ENCODE measurements at regions not wholly inside any gene's neighbourhood (a gene's known extent, or its start where the extent isn't known, plus 50 kb on each side); places are given as distances from the start of the nearest gene placed in this dataset.

DNA sequence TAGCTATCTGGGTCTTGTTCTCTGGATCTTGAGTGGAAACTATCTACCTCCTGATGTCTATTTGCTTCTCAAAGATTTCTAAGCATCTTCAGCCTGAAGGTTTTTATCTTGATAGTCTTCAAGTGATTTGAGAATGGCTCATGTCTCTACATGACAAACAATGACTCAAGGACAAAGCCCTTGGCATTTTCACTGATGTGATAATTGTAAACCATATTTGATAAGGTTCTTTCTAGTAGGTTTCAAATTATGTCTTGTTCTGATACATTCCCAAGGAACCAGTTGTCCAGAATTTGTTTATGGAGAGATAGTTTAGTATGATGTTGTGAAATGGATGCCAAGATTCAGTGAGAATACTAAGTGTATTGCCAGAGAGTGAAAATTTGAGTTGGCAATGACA lies 1079.3 kb upstream of the CDH9 start:
- Histone ChIP-seq H3K9me3 (replicated peaks) (peaks cover 27% of the 10 kb centered on the region), H3K36me3 (no peaks in the 10 kb centered on the region), H3K4me1 (no peaks in the 10 kb centered on the region), H3K27ac (replicated peaks) (no peak overlapping the region), H3K4me3 (no peak overlapping the region), H3K27me3 (ENCODE audit: low read depth) (no peaks in the 10 kb centered on the region)
- DNase-seq: no peak
- intact Hi-C loops (cut with micrococcal nuclease): no loop called here
- TF ChIP-seq, protein P1, sequence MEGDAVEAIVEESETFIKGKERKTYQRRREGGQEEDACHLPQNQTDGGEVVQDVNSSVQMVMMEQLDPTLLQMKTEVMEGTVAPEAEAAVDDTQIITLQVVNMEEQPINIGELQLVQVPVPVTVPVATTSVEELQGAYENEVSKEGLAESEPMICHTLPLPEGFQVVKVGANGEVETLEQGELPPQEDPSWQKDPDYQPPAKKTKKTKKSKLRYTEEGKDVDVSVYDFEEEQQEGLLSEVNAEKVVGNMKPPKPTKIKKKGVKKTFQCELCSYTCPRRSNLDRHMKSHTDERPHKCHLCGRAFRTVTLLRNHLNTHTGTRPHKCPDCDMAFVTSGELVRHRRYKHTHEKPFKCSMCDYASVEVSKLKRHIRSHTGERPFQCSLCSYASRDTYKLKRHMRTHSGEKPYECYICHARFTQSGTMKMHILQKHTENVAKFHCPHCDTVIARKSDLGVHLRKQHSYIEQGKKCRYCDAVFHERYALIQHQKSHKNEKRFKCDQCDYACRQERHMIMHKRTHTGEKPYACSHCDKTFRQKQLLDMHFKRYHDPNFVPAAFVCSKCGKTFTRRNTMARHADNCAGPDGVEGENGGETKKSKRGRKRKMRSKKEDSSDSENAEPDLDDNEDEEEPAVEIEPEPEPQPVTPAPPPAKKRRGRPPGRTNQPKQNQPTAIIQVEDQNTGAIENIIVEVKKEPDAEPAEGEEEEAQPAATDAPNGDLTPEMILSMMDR (IDR thresholded peaks at IDR 0.05; ENCODE audit: borderline replicate concordance): no peak

DNA sequence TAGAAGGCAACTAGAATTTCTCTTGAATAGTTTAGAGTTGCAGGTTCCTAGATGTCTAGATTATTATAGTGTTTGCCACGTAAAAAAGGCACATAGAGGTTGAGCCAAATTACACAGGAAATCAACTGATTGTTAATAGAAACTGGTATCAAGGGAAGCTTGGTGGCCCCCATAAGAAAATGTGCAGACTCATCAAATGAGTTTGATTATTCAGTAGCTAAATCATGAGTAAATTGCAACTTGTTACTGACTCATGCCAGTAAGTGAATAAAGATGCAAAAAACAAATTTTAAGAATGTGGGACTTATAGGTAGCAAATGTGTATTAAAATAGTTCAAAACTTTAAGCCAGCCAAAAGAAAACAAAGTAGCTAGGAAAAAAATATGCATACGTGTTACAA lies 1078.9 kb upstream of the CDH9 start:
- H3K9me3 ChIP-seq (replicated peaks): peaks cover 27% of the 10 kb centered on the region
- no peaks in the 10 kb centered on the region for H3K4me1 ChIP-seq
- TF ChIP-seq, protein P1 (IDR thresholded peaks at IDR 0.05; ENCODE audit: borderline replicate concordance): no peak
- no peak overlapping the region for H3K4me3 ChIP-seq
- DNase-seq: no peak
- intact Hi-C loops (cut with micrococcal nuclease): no loop called here
- no peaks in the 10 kb centered on the region for H3K27me3 ChIP-seq (ENCODE audit: low read depth)
- no peaks in the 10 kb centered on the region for H3K36me3 ChIP-seq
- no peak overlapping the region for H3K27ac ChIP-seq (replicated peaks)

DNA sequence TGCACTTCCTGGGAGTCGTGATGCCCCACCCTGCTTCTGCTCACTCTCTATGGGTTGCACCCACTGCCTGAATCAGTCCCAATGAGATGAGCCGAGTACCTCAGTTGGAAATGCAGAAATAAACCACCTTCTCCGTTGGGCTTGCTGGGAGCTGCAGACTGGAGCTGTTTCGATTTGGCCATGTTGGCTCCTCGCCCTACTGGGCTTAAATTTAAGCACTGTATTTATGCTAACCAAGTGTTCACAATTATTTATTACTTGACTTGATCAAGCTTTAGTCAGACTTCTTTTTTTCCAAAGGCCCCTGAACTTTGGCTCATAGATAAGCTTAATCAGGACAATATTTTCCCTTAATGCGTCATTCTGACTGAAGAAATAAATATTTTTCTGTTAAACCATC lies 1072.4 kb upstream of the CDH9 start:
- DNase-seq: no peak
- no peaks in the 10 kb centered on the region for H3K4me1 ChIP-seq
- H3K27ac ChIP-seq (replicated peaks): no peak overlapping the region
- peaks cover 4% of the 10 kb centered on the region for H3K9me3 ChIP-seq (replicated peaks)
- no peak overlapping the region for H3K4me3 ChIP-seq
- H3K27me3 ChIP-seq (ENCODE audit: low read depth): no peaks in the 10 kb centered on the region
- intact Hi-C loops (cut with micrococcal nuclease): no loop called here
- TF ChIP-seq, protein P1 (IDR thresholded peaks at IDR 0.05; ENCODE audit: borderline replicate concordance): no peak
- no peaks in the 10 kb centered on the region for H3K36me3 ChIP-seq

DNA sequence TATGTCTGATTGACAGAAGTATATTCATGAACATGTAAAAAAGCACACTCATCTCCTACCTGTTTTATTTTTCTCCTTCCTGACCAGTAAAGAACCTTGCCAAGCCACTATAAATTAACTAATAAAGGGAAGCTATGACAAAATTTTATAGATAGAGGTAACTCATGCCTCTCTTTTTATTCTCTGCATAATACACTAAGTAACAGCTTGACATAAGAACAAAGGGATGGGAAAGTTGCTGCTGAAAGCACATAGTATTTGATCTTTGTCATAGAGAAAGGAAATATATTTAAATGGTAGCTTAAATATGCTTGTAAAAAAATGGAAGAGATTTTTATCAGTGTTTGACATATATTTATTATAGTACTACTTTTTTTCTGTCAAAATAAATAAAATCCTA lies 1065.7 kb upstream of the CDH9 start:
- Histone ChIP-seq H3K4me3 (no peak overlapping the region), H3K27me3 (ENCODE audit: low read depth) (no peaks in the 10 kb centered on the region), H3K36me3 (no peaks in the 10 kb centered on the region), H3K4me1 (no peaks in the 10 kb centered on the region), H3K9me3 (replicated peaks) (peaks cover 4% of the 10 kb centered on the region), H3K27ac (replicated peaks) (no peak overlapping the region)
- TF ChIP-seq, protein P1 (IDR thresholded peaks at IDR 0.05; ENCODE audit: borderline replicate concordance): no peak
- intact Hi-C loops (cut with micrococcal nuclease): no loop called here
- DNase-seq: no peak

DNA sequence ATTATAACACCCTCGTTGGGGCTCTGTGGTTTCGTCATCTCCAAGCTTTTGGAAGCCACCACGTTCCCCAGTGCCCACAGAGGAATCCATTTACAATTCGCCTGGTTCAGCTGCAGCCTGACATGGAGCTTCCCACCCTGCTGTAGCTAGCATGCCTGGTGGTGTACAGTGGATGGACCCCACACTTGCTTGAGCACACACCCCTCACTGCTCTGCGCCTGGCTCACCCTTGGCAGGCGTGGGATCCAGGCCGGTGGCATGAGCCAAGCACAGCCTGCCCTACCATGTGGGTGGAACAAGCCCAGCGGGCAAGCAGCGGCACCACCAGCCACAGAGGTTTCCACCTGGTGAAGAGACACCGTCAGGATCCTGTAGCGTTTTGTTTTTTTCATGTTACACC lies 1045.7 kb upstream of the CDH9 start:
- DNase-seq: no peak
- H3K4me3 ChIP-seq: no peak overlapping the region
- H3K27me3 ChIP-seq (ENCODE audit: low read depth): no peaks in the 10 kb centered on the region
- intact Hi-C loops (cut with micrococcal nuclease): no loop called here
- H3K9me3 ChIP-seq (replicated peaks): peaks cover 6% of the 10 kb centered on the region
- H3K27ac ChIP-seq (replicated peaks): no peak overlapping the region
- TF ChIP-seq, protein P1 (IDR thresholded peaks at IDR 0.05; ENCODE audit: borderline replicate concordance): no peak
- no peaks in the 10 kb centered on the region for H3K36me3 ChIP-seq
- H3K4me1 ChIP-seq: no peaks in the 10 kb centered on the region

DNA sequence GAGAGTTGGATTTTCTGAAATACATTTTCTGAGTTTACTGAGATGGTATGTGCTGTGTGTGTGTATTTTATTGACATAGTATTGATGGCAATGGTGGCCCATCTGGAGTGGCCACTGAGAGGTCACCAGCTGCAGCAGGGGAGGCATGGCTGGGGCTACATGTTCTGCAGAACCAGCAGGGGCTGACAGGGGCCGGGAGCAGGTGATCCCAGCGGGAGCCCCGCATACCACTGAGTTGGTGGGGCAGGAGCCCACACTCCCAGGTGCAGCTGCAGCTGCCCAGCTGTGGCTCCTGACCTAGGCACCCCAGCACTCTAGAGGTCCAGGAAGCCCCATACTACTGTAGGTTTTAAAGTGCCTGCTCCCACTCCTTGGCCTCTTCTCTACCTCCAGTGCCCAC lies 1044.2 kb upstream of the CDH9 start:
- H3K4me1 ChIP-seq: no peaks in the 10 kb centered on the region
- no peaks in the 10 kb centered on the region for H3K27me3 ChIP-seq (ENCODE audit: low read depth)
- H3K4me3 ChIP-seq: no peak overlapping the region
- peaks cover 16% of the 10 kb centered on the region for H3K9me3 ChIP-seq (replicated peaks)
- no peaks in the 10 kb centered on the region for H3K36me3 ChIP-seq
- TF ChIP-seq, protein P1 (IDR thresholded peaks at IDR 0.05; ENCODE audit: borderline replicate concordance): no peak
- no peak overlapping the region for H3K27ac ChIP-seq (replicated peaks)
- no peak for DNase-seq
- intact Hi-C loops (cut with micrococcal nuclease): no loop called here

Measured in left ventricle myocardium inferior (tissue), 1 donor.